LNCAP (cell line): ENCODE measurements at regions not wholly inside any gene's neighbourhood (a gene's known extent, or its start where the extent isn't known, plus 50 kb on each side); places are given as distances from the start of the nearest gene placed in this dataset.

ENCODE experiments used
- TF ChIP-seq, protein P1 (sequence below): fragments of 450-650 bp; IDR thresholded peaks from 2 replicates; pipeline ENCODE4 v1.5.1; 2017; ENCODE audit warnings: mild to moderate bottlenecking

DNA sequence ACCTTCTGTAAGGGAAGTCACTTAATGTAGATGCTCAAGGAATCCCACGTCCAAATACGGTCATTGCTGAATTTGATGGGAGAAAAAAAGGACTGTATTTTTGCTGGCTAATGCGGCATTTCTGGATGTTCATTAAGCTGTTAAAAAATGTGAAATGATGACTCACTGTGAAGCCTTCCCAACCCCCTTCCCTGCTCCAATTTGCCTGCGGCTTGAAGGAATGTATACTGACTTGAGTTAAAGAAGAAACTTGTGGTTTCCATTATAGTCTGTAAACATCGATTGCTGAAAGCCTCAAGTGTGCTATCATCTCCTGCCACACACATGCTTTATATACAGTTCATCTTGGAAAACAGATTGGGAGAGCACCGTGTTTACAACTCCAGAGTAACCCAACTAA lies 249.1 kb upstream of the JAG1 start:
- TF ChIP-seq, protein P1, sequence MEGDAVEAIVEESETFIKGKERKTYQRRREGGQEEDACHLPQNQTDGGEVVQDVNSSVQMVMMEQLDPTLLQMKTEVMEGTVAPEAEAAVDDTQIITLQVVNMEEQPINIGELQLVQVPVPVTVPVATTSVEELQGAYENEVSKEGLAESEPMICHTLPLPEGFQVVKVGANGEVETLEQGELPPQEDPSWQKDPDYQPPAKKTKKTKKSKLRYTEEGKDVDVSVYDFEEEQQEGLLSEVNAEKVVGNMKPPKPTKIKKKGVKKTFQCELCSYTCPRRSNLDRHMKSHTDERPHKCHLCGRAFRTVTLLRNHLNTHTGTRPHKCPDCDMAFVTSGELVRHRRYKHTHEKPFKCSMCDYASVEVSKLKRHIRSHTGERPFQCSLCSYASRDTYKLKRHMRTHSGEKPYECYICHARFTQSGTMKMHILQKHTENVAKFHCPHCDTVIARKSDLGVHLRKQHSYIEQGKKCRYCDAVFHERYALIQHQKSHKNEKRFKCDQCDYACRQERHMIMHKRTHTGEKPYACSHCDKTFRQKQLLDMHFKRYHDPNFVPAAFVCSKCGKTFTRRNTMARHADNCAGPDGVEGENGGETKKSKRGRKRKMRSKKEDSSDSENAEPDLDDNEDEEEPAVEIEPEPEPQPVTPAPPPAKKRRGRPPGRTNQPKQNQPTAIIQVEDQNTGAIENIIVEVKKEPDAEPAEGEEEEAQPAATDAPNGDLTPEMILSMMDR, result no peak

DNA sequence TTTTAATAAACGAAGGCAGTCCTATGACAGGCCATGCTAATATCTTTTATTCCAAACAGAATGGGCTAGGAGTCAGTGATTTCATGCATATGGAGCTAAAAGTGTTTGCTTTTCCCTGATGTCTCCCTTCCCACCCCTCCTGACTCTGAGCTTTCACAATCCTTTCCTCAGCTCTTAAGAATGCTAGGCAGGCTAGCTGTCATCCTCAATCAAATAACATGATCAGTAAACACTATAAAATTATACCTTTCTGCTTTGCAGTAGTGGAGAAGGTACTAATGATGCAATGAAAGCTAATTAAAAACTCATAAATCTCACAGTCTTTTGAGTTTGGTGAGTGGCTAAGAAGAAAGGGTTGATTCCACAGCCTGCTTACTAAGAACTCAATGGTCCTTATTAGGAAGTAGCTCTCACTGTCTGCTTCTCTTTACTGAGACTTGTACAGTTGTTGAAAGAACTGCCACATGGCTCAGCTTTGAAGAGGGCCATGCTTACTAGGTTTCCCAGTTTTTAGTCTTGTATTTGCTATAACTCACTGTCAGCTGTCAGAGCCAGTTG lies 250.9 kb upstream of the JAG1 start:
- TF ChIP-seq, protein P1, result no peak

DNA sequence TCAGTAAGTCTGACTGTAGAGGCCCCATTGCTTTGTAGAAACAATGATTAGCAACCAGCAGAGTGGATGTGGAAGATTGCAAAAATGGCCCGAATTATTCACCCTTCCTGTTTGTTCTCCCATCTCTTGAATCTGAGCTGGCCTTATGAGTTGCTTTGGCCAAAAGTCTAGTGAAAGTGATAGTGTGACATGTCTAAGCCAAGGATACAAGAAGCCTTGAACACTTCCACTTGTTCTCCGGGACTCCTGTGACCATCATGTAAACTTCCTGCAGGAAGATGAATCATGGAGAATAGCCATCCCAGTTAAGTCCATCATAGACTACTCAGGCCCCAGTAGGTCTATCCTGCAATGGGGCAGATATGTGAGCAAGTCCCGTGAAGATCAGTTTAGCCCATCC lies 252.0 kb upstream of the JAG1 start:
- TF ChIP-seq, protein P1, result no peak

DNA sequence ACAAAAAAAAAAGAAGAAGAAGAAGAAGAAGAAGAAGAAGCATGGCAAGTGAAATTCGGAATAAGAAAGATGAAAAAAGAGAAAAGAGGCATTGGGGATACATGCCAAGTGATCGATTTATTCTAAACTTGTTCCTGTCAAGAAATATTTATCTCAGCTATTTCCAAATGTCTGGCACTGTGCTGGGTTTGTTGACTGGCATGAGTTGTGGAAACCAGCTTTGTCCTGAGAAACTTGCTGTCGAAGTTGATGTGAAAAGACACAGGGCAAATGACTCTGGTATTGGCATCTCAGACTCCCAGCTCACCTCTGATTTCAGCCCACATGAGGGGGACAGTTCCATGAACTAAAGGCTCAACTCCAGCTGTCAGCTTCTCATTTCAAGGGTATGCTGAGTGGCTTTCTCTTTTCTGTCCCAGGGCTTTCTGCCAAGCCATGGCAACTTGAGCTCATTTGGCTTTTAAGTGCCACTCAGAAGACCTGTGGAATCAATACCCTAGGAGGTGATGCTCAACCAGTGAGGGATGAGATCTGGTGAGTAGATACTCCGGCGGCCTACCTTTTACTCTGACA lies 253.3 kb upstream of the JAG1 start:
- TF ChIP-seq, protein P1, result no peak

DNA sequence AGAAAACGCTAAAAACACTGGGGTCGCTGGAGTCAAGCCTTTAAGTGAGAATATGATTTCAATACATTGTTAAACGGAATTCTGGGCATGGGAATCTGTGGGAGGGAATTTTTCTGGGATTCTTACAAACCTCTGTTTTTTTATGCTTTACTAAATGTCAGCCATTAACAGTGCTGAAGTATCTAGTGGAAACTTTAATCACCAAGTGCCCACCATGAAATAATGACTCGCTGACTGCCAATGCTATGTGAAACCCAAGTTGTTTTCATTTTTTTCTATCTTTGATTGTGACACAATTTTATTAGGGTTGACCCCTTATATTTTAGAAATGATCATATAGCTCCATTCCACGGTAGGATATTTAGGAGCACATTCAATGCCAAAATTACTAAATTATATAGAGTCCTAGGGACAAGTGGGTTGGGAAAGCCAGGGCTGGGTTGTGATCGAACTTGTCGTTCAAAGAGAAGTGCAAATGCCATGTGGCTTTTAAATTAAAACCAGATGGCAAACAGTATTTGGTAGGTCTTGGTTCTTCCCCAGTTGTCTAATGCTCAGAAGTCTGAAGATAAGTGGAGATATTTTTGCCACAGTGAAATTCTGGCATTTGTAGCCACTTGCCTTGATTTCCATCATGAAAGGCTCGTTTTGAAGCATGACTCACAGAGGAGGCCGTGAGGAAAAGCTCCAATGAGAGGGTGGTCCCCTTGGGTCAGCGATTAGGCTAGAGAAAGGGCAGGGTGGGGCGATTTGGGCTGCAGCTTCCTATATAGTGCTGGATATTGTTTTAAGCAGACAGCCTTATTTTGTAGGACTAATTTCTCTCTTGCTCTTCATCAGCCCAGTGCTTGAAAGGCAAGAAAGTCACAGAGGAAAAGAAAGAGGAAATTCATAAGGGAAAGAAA lies 254.4 kb upstream of the JAG1 start:
- TF ChIP-seq, protein P1, result no peak

DNA sequence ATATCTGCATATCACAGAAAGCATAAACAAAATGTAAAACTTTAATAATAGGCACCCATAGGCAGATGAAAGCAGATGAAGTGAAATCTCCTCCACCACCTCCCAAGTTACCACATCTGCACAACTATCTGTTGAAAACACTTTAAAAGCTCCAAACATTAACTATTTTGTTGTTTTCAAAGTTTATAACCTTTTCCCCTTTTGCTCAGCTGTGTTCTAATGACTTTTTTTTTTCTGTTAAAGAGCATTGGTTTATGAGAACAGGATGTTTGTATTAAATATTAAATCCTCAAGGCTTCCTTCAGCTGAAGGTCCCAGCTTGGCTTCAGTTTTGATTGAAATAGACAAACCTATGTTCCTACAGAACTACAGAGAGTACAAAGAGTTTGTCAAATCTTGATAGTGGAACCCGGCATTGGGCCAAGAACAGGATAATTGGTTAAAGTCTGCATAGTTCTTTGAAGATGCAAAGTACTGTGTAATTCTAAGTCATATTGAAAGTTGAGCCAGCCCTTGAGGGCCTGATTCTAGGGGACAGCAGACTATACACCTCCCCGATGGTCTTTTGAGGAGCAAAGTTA lies 255.1 kb upstream of the JAG1 start:
- TF ChIP-seq, protein P1, result no peak

DNA sequence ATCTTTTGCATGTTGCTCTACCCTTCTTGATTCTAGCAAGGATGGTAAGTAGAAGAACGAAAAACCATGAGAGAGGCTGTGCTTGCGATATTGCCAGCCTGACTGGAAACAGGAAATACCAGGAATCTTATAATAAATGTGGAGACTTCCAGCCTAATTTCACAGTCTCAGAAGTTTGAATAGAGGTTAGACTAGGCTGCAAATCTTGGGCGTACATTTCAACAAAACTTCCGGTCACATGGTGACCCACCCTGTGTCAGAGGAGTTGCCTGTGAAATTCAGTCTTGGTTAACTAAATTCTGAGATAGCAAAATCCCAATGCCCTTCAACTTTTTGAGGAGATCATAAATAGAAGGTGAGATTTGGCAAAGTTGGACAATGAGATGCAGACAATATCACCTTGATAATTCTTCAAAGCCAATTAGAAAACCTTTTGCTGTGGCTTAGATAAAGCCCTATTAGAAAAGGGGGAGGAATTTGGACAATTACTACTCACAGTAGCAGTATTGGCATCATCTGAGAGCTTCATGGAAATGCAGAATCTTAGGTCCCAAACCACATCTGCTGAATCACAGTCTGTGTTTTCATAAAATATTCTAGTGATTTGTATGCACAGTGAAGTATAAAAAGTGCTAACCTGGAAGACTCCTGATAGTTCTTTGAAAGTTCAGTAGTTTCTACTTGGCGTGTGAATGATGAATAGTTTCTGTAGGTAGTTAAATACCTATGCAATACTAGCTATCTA lies 262.0 kb upstream of the JAG1 start:
- TF ChIP-seq, protein P1, result no peak
